OCI-LY7 (cell line): ENCODE measurements at regions not wholly inside any gene's neighbourhood (a gene's known extent, or its start where the extent isn't known, plus 50 kb on each side); places are given as distances from the start of the nearest gene placed in this dataset.

Experiments used
- BruUV-seq: library from RNA; stranded (reverse); fragments of 400-500 nt; replicated peaks from 2 replicates; lab custom pipeline; 2021; lab: Mats Ljungman, UMichigan
- CTCF ChIA-PET: fragments of 300-600 bp; sonication (Branson Sonifier 250); formaldehyde crosslinking; loops from one replicate; lab custom pipeline; 2022; ENCODE audit warnings: antibody characterized with exemption; ENCODE audit not compliant: unreplicated experiment; lab: Charles Lee
- POLR2A ChIA-PET: fragments of 300-600 bp; sonication (Branson Sonifier 250); formaldehyde crosslinking; loops from one replicate; lab custom pipeline; 2022; ENCODE audit warnings: antibody characterized with exemption; lab: Charles Lee
- DNase-seq: peaks from one replicate; pipeline ENCODE4 v3.0.0-alpha.2; 2015; ENCODE audit warnings: low spot score
- H2AFZ ChIP-seq: fragments of 200-600 bp; sonication (generic), shearing (Covaris generic); 2 replicates; pipeline ENCODE4 v1.6.1; 2014; ENCODE audit warnings: mild to moderate bottlenecking, antibody characterized with exemption, low read length, moderate library complexity
- H3K27ac ChIP-seq: fragments of 200-600 bp; sonication (generic); 2 replicates; pipeline ENCODE4 v1.5.1; 2014; ENCODE audit warnings: mixed run types, low read depth, mild to moderate bottlenecking, moderate library complexity, low read length, inconsistent platforms; ENCODE audit not compliant: poor library complexity, severe bottlenecking
- H3K36me3 ChIP-seq: fragments of 200-600 bp; sonication (generic); 2 replicates; pipeline ENCODE4 v1.6.1; 2014; ENCODE audit warnings: mild to moderate bottlenecking, antibody characterized with exemption, low read length, moderate library complexity, mixed read lengths; ENCODE audit not compliant: insufficient read depth
- H3K4me1 ChIP-seq: fragments of 200-600 bp; sonication (generic); 2 replicates; pipeline ENCODE4 v1.5.1; 2014; ENCODE audit warnings: mild to moderate bottlenecking, low read length; ENCODE audit not compliant: insufficient read depth, poor library complexity, severe bottlenecking
- H3K4me2 ChIP-seq: fragments of 200-600 bp; sonication (generic); 2 replicates; pipeline ENCODE4 v1.6.1; 2014; ENCODE audit warnings: mild to moderate bottlenecking, low read length
- H3K4me3 ChIP-seq: fragments of 200-600 bp; sonication (generic); 2 replicates; pipeline ENCODE4 v1.5.1; 2014; ENCODE audit warnings: mild to moderate bottlenecking, low read depth, low read length; ENCODE audit not compliant: poor library complexity, severe bottlenecking
- H3K79me2 ChIP-seq: fragments of 200-600 bp; sonication (generic); 2 replicates; pipeline ENCODE4 v1.6.1; 2016; ENCODE audit warnings: low read depth, mild to moderate bottlenecking, low read length, moderate library complexity, mixed read lengths; ENCODE audit not compliant: insufficient read depth
- H3K9me2 ChIP-seq: fragments of 200-600 bp; sonication (generic); 2 replicates; pipeline ENCODE4 v1.6.1; 2016; ENCODE audit warnings: mild to moderate bottlenecking, low read length, mixed read lengths; ENCODE audit not compliant: insufficient read depth
- H3K9me3 ChIP-seq: fragments of 200-600 bp; sonication (generic); 2 replicates; pipeline ENCODE4 v1.6.1; 2014; ENCODE audit warnings: mild to moderate bottlenecking, mixed run types, low read length, mixed read lengths
- H4K20me1 ChIP-seq: fragments of 200-600 bp; sonication (generic); 2 replicates; pipeline ENCODE4 v1.6.1; 2014; ENCODE audit warnings: mild to moderate bottlenecking, antibody characterized with exemption, low read length, moderate library complexity, mixed read lengths; ENCODE audit not compliant: insufficient read depth
- EZH2phosphoT487 ChIP-seq: fragments of 200-600 bp; sonication (generic); IDR thresholded peaks from 2 replicates; pipeline ENCODE4 v1.6.1; 2018; ENCODE audit warnings: low read depth, borderline replicate concordance, mild to moderate bottlenecking, mixed run types, antibody characterized with exemption, low read length, moderate library complexity, mixed read lengths
- intact Hi-C: fragments of 100-400 bp; cut with micrococcal nuclease; formaldehyde crosslinking; loops from one replicate; pipeline ENCODE4 v1.10.0; 2022; ENCODE audit not compliant: unreplicated experiment
- TF ChIP-seq, protein P1 (sequence below): fragments of 200-600 bp; sonication (generic); conservative IDR thresholded peaks from 2 replicates; pipeline ENCODE4 v1.5.1; 2014; ENCODE audit warnings: mild to moderate bottlenecking, antibody characterized with exemption, low read length, moderate library complexity, mixed read lengths

GRCh38 chr6:93048381-93048780 is 371.0 kb downstream of the EPHA7 start:
- Histone ChIP-seq H3K79me2 (no peaks in the 10 kb centered on the region), H3K27ac (no peak overlapping the region), H3K4me2 (no peak overlapping the region), H3K36me3 (no peaks in the 10 kb centered on the region), H2AFZ (no peak overlapping the region), H3K4me1 (no peaks in the 10 kb centered on the region), H4K20me1 (no peaks in the 10 kb centered on the region), H3K4me3 (no peak overlapping the region), H3K9me2 (no peaks in the 10 kb centered on the region), H3K9me3 (no peaks in the 10 kb centered on the region)
- intact Hi-C loops, result no loop called here
- no peak for DNase-seq
- TF ChIP-seq EZH2phosphoT487, result no peak
- TF ChIP-seq, protein P1, sequence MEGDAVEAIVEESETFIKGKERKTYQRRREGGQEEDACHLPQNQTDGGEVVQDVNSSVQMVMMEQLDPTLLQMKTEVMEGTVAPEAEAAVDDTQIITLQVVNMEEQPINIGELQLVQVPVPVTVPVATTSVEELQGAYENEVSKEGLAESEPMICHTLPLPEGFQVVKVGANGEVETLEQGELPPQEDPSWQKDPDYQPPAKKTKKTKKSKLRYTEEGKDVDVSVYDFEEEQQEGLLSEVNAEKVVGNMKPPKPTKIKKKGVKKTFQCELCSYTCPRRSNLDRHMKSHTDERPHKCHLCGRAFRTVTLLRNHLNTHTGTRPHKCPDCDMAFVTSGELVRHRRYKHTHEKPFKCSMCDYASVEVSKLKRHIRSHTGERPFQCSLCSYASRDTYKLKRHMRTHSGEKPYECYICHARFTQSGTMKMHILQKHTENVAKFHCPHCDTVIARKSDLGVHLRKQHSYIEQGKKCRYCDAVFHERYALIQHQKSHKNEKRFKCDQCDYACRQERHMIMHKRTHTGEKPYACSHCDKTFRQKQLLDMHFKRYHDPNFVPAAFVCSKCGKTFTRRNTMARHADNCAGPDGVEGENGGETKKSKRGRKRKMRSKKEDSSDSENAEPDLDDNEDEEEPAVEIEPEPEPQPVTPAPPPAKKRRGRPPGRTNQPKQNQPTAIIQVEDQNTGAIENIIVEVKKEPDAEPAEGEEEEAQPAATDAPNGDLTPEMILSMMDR, result no peak
- ChIA-PET POLR2A (no interaction called here), CTCF (no interaction called here)
- no TSS peak for BruUV-seq

- no peak overlapping the region for H2AFZ ChIP-seq
- no peak overlapping the region for H3K27ac ChIP-seq
- DNase-seq, result no peak
- no TSS peak for BruUV-seq
- no peaks in the 10 kb centered on the region for H3K79me2 ChIP-seq
- ChIA-PET POLR2A (interaction anchor here (0.6 kb wide), 1 partner anchor 71 kb away, joined by 3 read pairs; no protein-coding TSS in a partner anchor), CTCF (no interaction called here)
- H3K4me1 ChIP-seq, result no peaks in the 10 kb centered on the region
- intact Hi-C loops, result no loop called here
- no peak overlapping the region for H3K4me3 ChIP-seq
- H3K9me3 ChIP-seq, result no peaks in the 10 kb centered on the region
- no peaks in the 10 kb centered on the region for H3K9me2 ChIP-seq
- H3K4me2 ChIP-seq, result no peak overlapping the region
- no peak for TF ChIP-seq EZH2phosphoT487
- TF ChIP-seq, protein P1, result no peak
- H3K36me3 ChIP-seq, result no peaks in the 10 kb centered on the region
- H4K20me1 ChIP-seq, result no peaks in the 10 kb centered on the region
These were observed 372.3 kb downstream of the EPHA7 start for GRCh38 chr6:93047033-93047432.

DNA sequence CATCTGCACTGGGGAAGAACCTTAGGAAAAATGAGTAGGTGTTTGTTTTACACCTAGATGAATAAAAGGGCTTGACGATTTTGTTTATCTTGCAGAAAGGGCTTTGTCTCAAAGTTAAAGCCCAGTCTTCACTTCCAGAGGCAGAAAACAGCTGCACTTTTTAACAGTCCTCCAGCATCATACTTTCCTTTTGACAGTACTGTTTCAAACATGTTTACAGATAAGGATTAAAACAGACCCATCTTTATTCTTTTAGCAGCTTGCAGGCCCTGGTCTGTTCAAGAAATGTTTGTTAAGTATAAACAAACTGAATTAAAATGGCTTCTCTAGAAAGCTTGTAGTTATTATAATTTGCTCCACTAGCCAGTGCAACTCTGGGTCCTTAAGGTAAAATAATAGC is 374.2 kb downstream of the EPHA7 start:
- Histone ChIP-seq H3K4me1 (no peaks in the 10 kb centered on the region), H3K4me2 (no peak overlapping the region), H3K36me3 (no peaks in the 10 kb centered on the region), H2AFZ (no peak overlapping the region), H3K4me3 (no peak overlapping the region), H3K9me2 (no peaks in the 10 kb centered on the region), H3K79me2 (no peaks in the 10 kb centered on the region), H3K9me3 (no peaks in the 10 kb centered on the region), H4K20me1 (no peaks in the 10 kb centered on the region), H3K27ac (no peak overlapping the region)
- intact Hi-C loops, result no loop called here
- BruUV-seq, result no TSS peak
- CTCF ChIA-PET, result no interaction called here
- TF ChIP-seq, protein P1, result no peak
- no peak for DNase-seq
- POLR2A ChIA-PET, result interaction anchor here (0.6 to 1.3 kb wide), 3 partner anchors 9 to 260 kb away, joined by 3 read pairs; no protein-coding TSS in a partner anchor
